Gastrocnemius medialis (tissue), 4 donors: ENCODE measurements at regions not wholly inside any gene's neighbourhood (a gene's known extent, or its start where the extent isn't known, plus 50 kb on each side); places are given as distances from the start of the nearest gene placed in this dataset.

Experiments
- POLR2A ChIP-seq, 2 donors: fragments of 450-650 bp; IDR thresholded peaks; one replicate each; pipeline ENCODE4 v1.6.1; 2017; ENCODE audit warnings: antibody characterized with exemption in 2 of 2, mild to moderate bottlenecking in 2 of 2, moderate library complexity in 2 of 2
- TF ChIP-seq, protein P1 (sequence below), 5 experiments: fragments of 450-650 bp in 3 of 5; fragments of 200-600 bp in 2 of 5; sonication (generic) in 2 of 5; IDR thresholded peaks in 4 of 5; conservative IDR thresholded peaks in 1 of 5; 1 replicate in 4 of 5; 2 replicates in 1 of 5; pipeline ENCODE4 v1.5.1; 2016 to 2019; ENCODE audit warnings: antibody characterized with exemption in 5 of 5, mild to moderate bottlenecking in 3 of 5, moderate library complexity in 3 of 5

DNA sequence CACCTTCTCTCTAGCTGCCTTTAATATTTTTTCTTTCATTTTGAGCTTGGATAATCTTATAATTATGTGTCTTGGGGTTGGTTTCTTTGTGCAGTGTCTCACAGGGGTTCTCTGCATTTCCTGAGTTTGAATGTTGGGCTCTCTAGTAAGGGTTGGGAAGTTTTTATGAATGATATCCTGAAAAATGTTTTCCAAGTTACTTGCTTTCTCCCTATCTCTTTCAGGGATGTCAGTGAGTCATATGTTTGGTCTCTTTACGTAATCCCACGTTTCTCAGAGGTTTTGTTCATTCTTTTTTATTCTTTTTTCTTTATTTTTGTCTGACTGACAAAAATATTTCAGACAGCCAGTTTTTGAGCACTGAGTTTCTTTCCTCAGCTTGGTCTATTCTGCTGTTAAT, 55.4 kb upstream of the CCDC190 start:
- TF ChIP-seq, protein P1, sequence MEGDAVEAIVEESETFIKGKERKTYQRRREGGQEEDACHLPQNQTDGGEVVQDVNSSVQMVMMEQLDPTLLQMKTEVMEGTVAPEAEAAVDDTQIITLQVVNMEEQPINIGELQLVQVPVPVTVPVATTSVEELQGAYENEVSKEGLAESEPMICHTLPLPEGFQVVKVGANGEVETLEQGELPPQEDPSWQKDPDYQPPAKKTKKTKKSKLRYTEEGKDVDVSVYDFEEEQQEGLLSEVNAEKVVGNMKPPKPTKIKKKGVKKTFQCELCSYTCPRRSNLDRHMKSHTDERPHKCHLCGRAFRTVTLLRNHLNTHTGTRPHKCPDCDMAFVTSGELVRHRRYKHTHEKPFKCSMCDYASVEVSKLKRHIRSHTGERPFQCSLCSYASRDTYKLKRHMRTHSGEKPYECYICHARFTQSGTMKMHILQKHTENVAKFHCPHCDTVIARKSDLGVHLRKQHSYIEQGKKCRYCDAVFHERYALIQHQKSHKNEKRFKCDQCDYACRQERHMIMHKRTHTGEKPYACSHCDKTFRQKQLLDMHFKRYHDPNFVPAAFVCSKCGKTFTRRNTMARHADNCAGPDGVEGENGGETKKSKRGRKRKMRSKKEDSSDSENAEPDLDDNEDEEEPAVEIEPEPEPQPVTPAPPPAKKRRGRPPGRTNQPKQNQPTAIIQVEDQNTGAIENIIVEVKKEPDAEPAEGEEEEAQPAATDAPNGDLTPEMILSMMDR (IDR thresholded peaks at IDR 0.05 in 4 of 5, conservative IDR thresholded peaks at IDR 0.05 in 1 of 5): no peak
- TF ChIP-seq POLR2A (IDR thresholded peaks at IDR 0.05): no peak
